Kidney (tissue), 13 donors: ENCODE measurements at regions not wholly inside any gene's neighbourhood (a gene's known extent, or its start where the extent isn't known, plus 50 kb on each side); places are given as distances from the start of the nearest gene placed in this dataset.

Experiments used
- DNase-seq, 5 donors: peaks; one replicate each; pipeline ENCODE4 v3.0.0-alpha.2; 2013 to 2020
- FAIRE-seq: peaks from 2 replicates; lab custom pipeline; 2012; peaks lifted over from hg19 to GRCh38; lab: Jason Lieb, UNC
- H3K27ac ChIP-seq, 2 donors: one replicate each; pipeline ENCODE4 v1.7.0; 2013; ENCODE audit warnings: low read depth in 2 of 2, low read length in 2 of 2, inconsistent platforms in 1 of 2
- H3K27me3 ChIP-seq: one replicate; pipeline ENCODE4 v1.7.1; 2013; ENCODE audit warnings: low read length, inconsistent platforms; ENCODE audit not compliant: control insufficient read depth, insufficient read depth
- H3K36me3 ChIP-seq, 3 donors: one replicate each; pipeline versions ENCODE4 v1.7.0 to v1.7.1; 2013; ENCODE audit warnings: low read length in 3 of 3, control low read depth in 1 of 3, inconsistent platforms in 1 of 3; ENCODE audit not compliant: insufficient read depth in 3 of 3, control insufficient read depth in 2 of 3
- H3K4me1 ChIP-seq, 3 donors: one replicate each; pipeline versions ENCODE4 v1.7.0 to v1.7.1; 2013; ENCODE audit warnings: low read length in 3 of 3, inconsistent platforms in 1 of 3, low read depth in 1 of 3; ENCODE audit not compliant: control insufficient read depth in 2 of 3, insufficient read depth in 2 of 3
- H3K4me3 ChIP-seq, 3 donors: one replicate each; pipeline versions ENCODE4 v1.7.0 to v1.8.1; 2013; ENCODE audit warnings: low read length in 3 of 3, control low read depth in 1 of 3, inconsistent platforms in 1 of 3
- H3K9ac ChIP-seq, 3 donors: one replicate each; pipeline versions ENCODE4 v1.7.0 to v1.7.1; 2013; ENCODE audit warnings: low read length in 3 of 3, control low read depth in 1 of 3, inconsistent platforms in 1 of 3
- H3K9me3 ChIP-seq, 3 donors: one replicate each; pipeline versions ENCODE4 v1.7.0 to v1.7.1; 2013; ENCODE audit warnings: low read length in 3 of 3, control low read depth in 1 of 3, inconsistent platforms in 1 of 3; ENCODE audit not compliant: control insufficient read depth in 2 of 3, insufficient read depth in 1 of 3
- CTCF ChIP-seq: IDR thresholded peaks from 3 replicates; pipeline ENCODE4 v1.5.1; 2012; ENCODE audit warnings: mild to moderate bottlenecking, moderate library complexity, borderline replicate concordance; ENCODE audit not compliant: insufficient read depth; ENCODE audit errors: extremely low read depth
- intact Hi-C: fragments of 100-400 bp; cut with DNase I; formaldehyde crosslinking; loops from one replicate; pipeline ENCODE4 v1.11.1; 2022
- donor health status: control.
- donor health status: control.
- donor health status: control.
- donor health status: control.
- donor health status: control.
- donor health status: DM: yes; HTN: yes; CAD: no.
- donor health status: Normal renal cell carcinoma (clear cell type).

DNA sequence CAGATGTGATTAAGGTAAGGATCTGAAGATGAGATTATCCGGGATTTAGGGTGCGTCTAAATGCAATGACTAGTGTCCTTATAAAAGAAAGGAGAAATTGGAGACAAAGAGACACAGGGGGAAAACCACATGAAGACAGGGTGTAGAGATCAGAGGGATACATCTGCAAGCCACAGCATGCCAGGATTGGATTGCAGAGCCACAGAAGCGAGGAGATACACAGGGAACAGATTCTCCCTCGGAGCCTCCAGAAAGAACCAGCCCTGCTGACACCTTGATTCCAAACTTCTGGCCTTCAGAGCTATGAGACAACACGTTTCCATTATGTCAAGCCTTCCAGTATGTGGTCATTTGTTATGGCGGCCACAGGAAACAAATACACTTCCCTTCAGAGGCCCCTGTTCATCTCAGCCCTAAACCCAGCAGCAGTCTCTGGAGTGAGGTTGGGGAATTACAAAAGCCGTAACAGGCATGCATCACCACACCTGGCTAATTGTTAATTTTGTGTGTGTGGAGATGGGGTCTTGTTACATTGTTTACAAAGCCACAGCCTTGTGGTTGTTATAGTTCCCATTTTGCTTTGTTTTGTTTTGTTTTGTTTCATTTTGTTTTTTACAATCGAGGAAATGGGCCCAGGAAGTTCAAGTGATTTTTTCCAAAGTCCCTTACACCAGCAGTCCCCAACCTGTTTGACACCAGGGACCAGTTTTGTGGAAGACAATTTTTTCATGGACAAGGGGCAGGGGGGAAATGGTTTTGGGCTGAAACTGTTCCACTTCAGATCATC is 51.6 kb upstream of the LYRM9 start:
- Histone ChIP-seq H3K27ac (no peak overlapping the region), H3K4me1 (no peaks in the 10 kb centered on the region), H3K4me3 (no peak overlapping the region), H3K36me3 (no peaks in the 10 kb centered on the region), H3K27me3 (no peaks in the 10 kb centered on the region), H3K9me3 (no peaks in the 10 kb centered on the region), H3K9ac (no peak overlapping the region)
- FAIRE-seq (no peak), DNase-seq (peak in 3 of 5 donors; percentile 57 to 84 (median 83))
- intact Hi-C loops: no loop called here
- TF ChIP-seq CTCF: no peak

GRCh38 chr17:27945333-27945616 is 52.1 kb upstream of the LYRM9 start:
- no peaks in the 10 kb centered on the region for H3K4me1 ChIP-seq
- TF ChIP-seq CTCF: no peak
- FAIRE-seq: no peak
- peak in 2 of 5 donors; percentile 31 to 51 for DNase-seq
- no peaks in the 10 kb centered on the region for H3K9me3 ChIP-seq
- no peaks in the 10 kb centered on the region for H3K36me3 ChIP-seq
- no peaks in the 10 kb centered on the region for H3K27me3 ChIP-seq
- H3K4me3 ChIP-seq: no peak overlapping the region
- no peak overlapping the region for H3K9ac ChIP-seq
- intact Hi-C loops: no loop called here
- no peak overlapping the region for H3K27ac ChIP-seq

- H3K36me3 ChIP-seq: no peaks in the 10 kb centered on the region
- H3K9me3 ChIP-seq: no peaks in the 10 kb centered on the region
- H3K4me3 ChIP-seq: no peak overlapping the region
- H3K27ac ChIP-seq: no peak overlapping the region
- no peak for TF ChIP-seq CTCF
- no peak for DNase-seq
- no peak overlapping the region for H3K9ac ChIP-seq
- H3K27me3 ChIP-seq: no peaks in the 10 kb centered on the region
- intact Hi-C loops: no loop called here
- no peaks in the 10 kb centered on the region for H3K4me1 ChIP-seq
- FAIRE-seq: no peak
These were observed 52.8 kb upstream of the LYRM9 start for GRCh38 chr17:27945953-27946352.

DNA sequence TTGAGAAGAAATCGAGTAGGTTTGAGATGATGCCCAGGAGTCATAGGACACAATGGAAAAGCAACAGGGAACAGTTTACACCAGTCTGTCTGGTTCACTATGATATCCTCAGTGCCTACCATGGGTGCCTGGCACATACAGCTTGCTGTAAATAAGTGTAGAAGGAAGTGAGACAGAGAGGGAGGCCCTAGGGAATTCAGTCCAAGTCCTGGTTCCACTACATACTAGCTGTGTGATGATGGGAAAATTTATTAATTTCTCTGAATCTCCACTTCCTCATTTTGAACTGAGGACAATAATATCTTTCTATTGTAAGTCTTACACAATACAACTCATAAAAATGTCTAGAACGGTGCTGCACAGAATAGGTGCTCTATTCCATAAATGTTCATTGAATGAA is 53.3 kb upstream of the LYRM9 start:
- DNase-seq (no peak), FAIRE-seq (no peak)
- no peaks in the 10 kb centered on the region for H3K27me3 ChIP-seq
- TF ChIP-seq CTCF: no peak
- H3K9me3 ChIP-seq: no peaks in the 10 kb centered on the region
- H3K4me3 ChIP-seq: no peak overlapping the region
- no peak overlapping the region for H3K27ac ChIP-seq
- H3K4me1 ChIP-seq: no peaks in the 10 kb centered on the region
- H3K36me3 ChIP-seq: no peaks in the 10 kb centered on the region
- intact Hi-C loops: no loop called here
- H3K9ac ChIP-seq: no peak overlapping the region
